KOPT-K1 (cell line): ENCODE measurements at regions not wholly inside any gene's neighbourhood (a gene's known extent, or its start where the extent isn't known, plus 50 kb on each side); places are given as distances from the start of the nearest gene placed in this dataset.

Experiments
- H3K27ac ChIP-seq: fragments of 200-600 bp; sonication (generic); 2 replicates; pipeline ENCODE4 v1.5.1; 2016; ENCODE audit warnings: antibody characterized with exemption, mild to moderate bottlenecking, low read depth, low read length; ENCODE audit not compliant: poor library complexity, severe bottlenecking
- H3K36me3 ChIP-seq: fragments of 200-600 bp; sonication (generic); 2 replicates; pipeline ENCODE4 v1.5.1; 2017; ENCODE audit warnings: antibody characterized with exemption, mild to moderate bottlenecking, low read length, moderate library complexity; ENCODE audit not compliant: insufficient read depth
- H3K9me3 ChIP-seq: fragments of 200-600 bp; sonication (generic); 2 replicates; pipeline ENCODE4 v1.5.1; 2017; ENCODE audit warnings: antibody characterized with exemption, low read length, mild to moderate bottlenecking; ENCODE audit not compliant: insufficient read depth, poor library complexity, severe bottlenecking

DNA sequence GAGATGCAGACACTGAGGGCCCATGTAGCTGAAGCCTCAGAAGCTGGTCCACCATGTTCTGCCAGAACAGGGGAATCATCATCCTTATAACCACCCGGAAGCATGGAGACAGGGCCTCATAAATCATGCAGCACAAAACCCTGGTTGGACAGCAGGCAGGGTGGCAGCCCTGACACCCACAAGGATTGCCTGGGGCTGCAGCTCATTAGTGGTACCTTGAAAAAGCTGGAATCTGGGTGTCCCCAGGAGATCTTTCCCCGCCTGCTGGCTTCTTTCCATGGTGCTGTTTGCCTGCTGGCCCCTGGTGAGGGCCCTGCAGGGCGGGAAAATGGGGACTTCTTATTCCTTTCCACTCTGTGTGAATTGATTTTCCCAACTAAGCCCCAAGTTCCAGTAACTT, 50.6 kb upstream of the GGTLC1 start:
- Histone ChIP-seq H3K36me3 (no peaks in the 10 kb centered on the region), H3K9me3 (no peaks in the 10 kb centered on the region), H3K27ac (no peak overlapping the region)
